GM21447 (cell line): ENCODE measurements at regions not wholly inside any gene's neighbourhood (a gene's known extent, or its start where the extent isn't known, plus 50 kb on each side); places are given as distances from the start of the nearest gene placed in this dataset.

Experiments
- ATAC-seq: cut with Tn5 transposase; IDR thresholded peaks from one replicate; pipeline ENCODE4 v1.9.1; 2021; ENCODE audit not compliant: unreplicated experiment

GRCh38 chr3:127106053-127106452 lies 86.9 kb upstream of the PRR23E start:
- ATAC-seq: no peak

- no peak for ATAC-seq
These were observed 86.5 kb upstream of the PRR23E start for GRCh38 chr3:127106456-127106855.

GRCh38 chr3:127107002-127107401 lies 85.9 kb upstream of the PRR23E start:
- no peak for ATAC-seq

GRCh38 chr3:127107491-127108375 lies 85.2 kb upstream of the PRR23E start:
- ATAC-seq: no peak

GRCh38 chr3:127108796-127109195 lies 84.1 kb upstream of the PRR23E start:
- no peak for ATAC-seq

- ATAC-seq: no peak
These were observed 81.8 kb upstream of the PRR23E start for GRCh38 chr3:127110982-127111693.

- no peak for ATAC-seq
These were observed 79.9 kb upstream of the PRR23E start for GRCh38 chr3:127112796-127113570.

- no peak for ATAC-seq
These were observed 79.4 kb upstream of the PRR23E start for GRCh38 chr3:127113571-127113891.

- ATAC-seq: no peak
These were observed 78.4 kb upstream of the PRR23E start for GRCh38 chr3:127114337-127115070.

- ATAC-seq: no peak
These were observed 77.1 kb upstream of the PRR23E start for GRCh38 chr3:127115691-127116351.

- no peak for ATAC-seq
These were observed 74.6 kb upstream of the PRR23E start for GRCh38 chr3:127118366-127118765.

- ATAC-seq: no peak
These were observed 73.1 kb upstream of the PRR23E start for GRCh38 chr3:127119693-127120464.

- no peak for ATAC-seq
These were observed 71.9 kb upstream of the PRR23E start for GRCh38 chr3:127120851-127121647.

- no peak for ATAC-seq
These were observed 71.0 kb upstream of the PRR23E start for GRCh38 chr3:127121885-127122284.

GRCh38 chr3:127123533-127123932 lies 69.4 kb upstream of the PRR23E start:
- no peak for ATAC-seq

GRCh38 chr3:127124120-127124519 lies 68.8 kb upstream of the PRR23E start:
- ATAC-seq: no peak

- no peak for ATAC-seq
These were observed 61.3 kb upstream of the PRR23E start for GRCh38 chr3:127131424-127132170.

GRCh38 chr3:127132876-127133275 lies 60.1 kb upstream of the PRR23E start:
- ATAC-seq: no peak
